Caco-2 (cell line): ENCODE measurements at regions not wholly inside any gene's neighbourhood (a gene's known extent, or its start where the extent isn't known, plus 50 kb on each side); places are given as distances from the start of the nearest gene placed in this dataset.
"Not testable (repeated sequence)": the region's sequence is repeated elsewhere in the genome, so short reads cannot be mapped to it uniquely, and the experiment has no call there.

Experiments
- BruUV-seq: library from RNA; stranded (reverse); fragments of 400-500 nt; replicated peaks from 2 replicates; lab custom pipeline; 2021; lab: Mats Ljungman, UMichigan
- CTCF ChIA-PET: fragments of 300-600 bp; sonication (Branson Sonifier 250); formaldehyde crosslinking; loops from one replicate; lab custom pipeline; 2022; ENCODE audit warnings: antibody characterized with exemption; lab: Charles Lee
- POLR2A ChIA-PET: fragments of 300-600 bp; sonication (Branson Sonifier 250); formaldehyde crosslinking; loops from one replicate; lab custom pipeline; 2022; ENCODE audit warnings: antibody characterized with exemption; lab: Charles Lee
- DNase-seq, 2 experiments: peaks; one replicate each; pipeline versions ENCODE4 v3.0.0 to v3.0.0-alpha.2; 2020 to 2022
- H3K27me3 ChIP-seq: replicated peaks from 2 replicates; pipeline ENCODE4 v1.6.0; 2011; ENCODE audit warnings: low read length; ENCODE audit not compliant: control insufficient read depth, insufficient read depth
- H3K36me3 ChIP-seq: 2 replicates; pipeline ENCODE4 v1.5.1; 2011; ENCODE audit warnings: low read length; ENCODE audit not compliant: control insufficient read depth, insufficient read depth
- H3K4me1 ChIP-seq: fragments of 250-450 bp; sonication (Bioruptor Pico); 2 replicates; pipeline ENCODE4 v1.5.1; 2020; ENCODE audit warnings: mild to moderate bottlenecking
- H3K4me3 ChIP-seq: 2 replicates; pipeline ENCODE4 v1.5.1; 2011; ENCODE audit warnings: low read depth, mild to moderate bottlenecking, control low read depth, low read length
- H3K9me3 ChIP-seq: fragments of 250-450 bp; sonication (Bioruptor Pico); 2 replicates; pipeline ENCODE4 v1.5.1; 2020; ENCODE audit warnings: mild to moderate bottlenecking, moderate library complexity
- H3K27ac Mint-ChIP-seq: one replicate; pipeline ENCODE4 v1.8.0; 2022; ENCODE audit warnings: mixed read lengths; ENCODE audit not compliant: unreplicated experiment
- H3K27me3 Mint-ChIP-seq: one replicate; pipeline ENCODE4 v1.8.0; 2022; ENCODE audit warnings: mixed read lengths; ENCODE audit not compliant: insufficient read depth, unreplicated experiment
- H3K36me3 Mint-ChIP-seq: one replicate; pipeline ENCODE4 v1.8.0; 2022; ENCODE audit warnings: mild to moderate bottlenecking, mixed read lengths; ENCODE audit not compliant: insufficient read depth, unreplicated experiment
- H3K4me1 Mint-ChIP-seq: one replicate; pipeline ENCODE4 v1.8.0; 2022; ENCODE audit warnings: low read depth, mixed read lengths; ENCODE audit not compliant: unreplicated experiment
- H3K4me3 Mint-ChIP-seq: one replicate; pipeline ENCODE4 v1.8.0; 2022; ENCODE audit warnings: mild to moderate bottlenecking, moderate library complexity, mixed read lengths; ENCODE audit not compliant: unreplicated experiment
- H3K9me3 Mint-ChIP-seq: one replicate; pipeline ENCODE4 v1.8.0; 2022; ENCODE audit warnings: mixed read lengths; ENCODE audit not compliant: unreplicated experiment
- CTCF ChIP-seq, 2 experiments: fragments of 200-600 bp in 1 of 2; IDR thresholded peaks; 1 replicate in 1 of 2; 2 replicates in 1 of 2; pipeline versions ENCODE4 v1.5.1 to v1.8.0; 2011 to 2022; ENCODE audit warnings: antibody characterized with exemption in 1 of 2, control low read depth in 1 of 2, inconsistent platforms in 1 of 2, low read depth in 1 of 2, low read length in 1 of 2, mild to moderate bottlenecking in 1 of 2, moderate library complexity in 1 of 2; ENCODE audit not compliant: insufficient read depth in 1 of 2, severe bottlenecking in 1 of 2, unreplicated experiment in 1 of 2
- intact Hi-C: fragments of 100-400 bp; cut with micrococcal nuclease; formaldehyde crosslinking; loops from one replicate; pipeline ENCODE4 v1.10.0; 2022; ENCODE audit not compliant: unreplicated experiment

- CTCF ChIA-PET: no interaction called here
- no peak for DNase-seq
- Histone ChIP-seq H3K36me3 (no peaks in the 10 kb centered on the region), H3K9me3 (no peaks in the 10 kb centered on the region), H3K4me3 (no peak overlapping the region), H3K4me1 (no peaks in the 10 kb centered on the region), H3K27me3 (no peaks in the 10 kb centered on the region)
- H3K4me1 Mint-ChIP-seq: no peaks in the 10 kb centered on the region
- no peaks in the 10 kb centered on the region for H3K9me3 Mint-ChIP-seq
- intact Hi-C loops: no loop called here
- no peaks in the 10 kb centered on the region for H3K27me3 Mint-ChIP-seq
- no peak for TF ChIP-seq CTCF (IDR thresholded peaks at IDR 0.05; ENCODE audit: insufficient read depth in 1 of 2, low read depth in 1 of 2, low read length in 1 of 2, severe bottlenecking in 1 of 2, unreplicated experiment in 1 of 2)
- no TSS peak for BruUV-seq
- no peak overlapping the region for H3K4me3 Mint-ChIP-seq
- POLR2A ChIA-PET: no interaction called here
- peak overlapping the region; percentile 6 for H3K27ac Mint-ChIP-seq
- no peaks in the 10 kb centered on the region for H3K36me3 Mint-ChIP-seq
Observed at GRCh38 chr1:148373192-148373925, 109.7 kb downstream of the PPIAL4G start.

DNA sequence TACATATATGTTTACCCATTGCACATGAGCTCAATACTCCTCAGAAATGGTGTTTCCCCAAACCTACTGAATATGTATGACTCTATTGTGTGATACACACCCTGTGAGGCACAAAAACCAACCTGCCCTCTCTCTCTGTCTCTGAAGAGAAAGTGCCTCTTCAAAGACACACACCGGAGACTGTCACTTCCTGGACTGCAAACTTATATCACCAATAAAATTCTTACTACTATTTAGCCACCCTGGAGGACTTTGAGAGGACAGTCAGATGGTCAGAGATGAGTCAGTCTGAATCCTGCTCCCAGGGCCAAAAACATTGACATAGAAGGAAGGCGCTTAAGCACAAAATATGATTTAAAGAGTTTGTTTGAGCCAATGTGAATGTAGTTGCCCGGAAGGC, 110.4 kb downstream of the PPIAL4G start:
- Mint-ChIP-seq H3K27me3 (no peaks in the 10 kb centered on the region), H3K27ac (peak overlapping the region; percentile 6), H3K4me1 (no peaks in the 10 kb centered on the region), H3K9me3 (no peaks in the 10 kb centered on the region), H3K4me3 (no peak overlapping the region), H3K36me3 (no peaks in the 10 kb centered on the region)
- Histone ChIP-seq H3K4me1 (no peaks in the 10 kb centered on the region), H3K27me3 (no peaks in the 10 kb centered on the region), H3K36me3 (no peaks in the 10 kb centered on the region), H3K9me3 (no peaks in the 10 kb centered on the region), H3K4me3 (no peak overlapping the region)
- intact Hi-C loops: no loop called here
- ChIA-PET POLR2A (interaction anchor here (0.9 to 1.0 kb wide), 2 partner anchors 39 to 150 kb away, joined by 3 read pairs; no protein-coding TSS in a partner anchor), CTCF (no interaction called here)
- TF ChIP-seq CTCF (IDR thresholded peaks at IDR 0.05; ENCODE audit: insufficient read depth in 1 of 2, low read depth in 1 of 2, low read length in 1 of 2, severe bottlenecking in 1 of 2, unreplicated experiment in 1 of 2): no peak
- DNase-seq: no peak
- no TSS peak for BruUV-seq

GRCh38 chr1:148372051-148372726, 110.9 kb downstream of the PPIAL4G start:
- H3K9me3 ChIP-seq, BruUV-seq, H3K4me3 ChIP-seq, H3K36me3 Mint-ChIP-seq, CTCF ChIA-PET, DNase-seq, H3K36me3 ChIP-seq, intact Hi-C loops, H3K27ac Mint-ChIP-seq, H3K27me3 Mint-ChIP-seq, H3K4me3 Mint-ChIP-seq, H3K9me3 Mint-ChIP-seq, H3K27me3 ChIP-seq, H3K4me1 Mint-ChIP-seq, H3K4me1 ChIP-seq: not testable (repeated sequence)
- POLR2A ChIA-PET: interaction anchor here (0.9 to 1.0 kb wide), 2 partner anchors 38 to 151 kb away, joined by 3 read pairs; no protein-coding TSS in a partner anchor
